GM23338 (cell line): ENCODE measurements at regions not wholly inside any gene's neighbourhood (a gene's known extent, or its start where the extent isn't known, plus 50 kb on each side); places are given as distances from the start of the nearest gene placed in this dataset.

Source experiments
- ATAC-seq: fragments of 200-7000 bp; cut with Tn5 transposase; 3 replicates; pipeline ENCODE4 v1.9.1; 2020
- DNase-seq: peaks from one replicate; pipeline ENCODE4 v3.0.0-alpha.2; 2015; ENCODE audit warnings: low spot score
- H2AFZ ChIP-seq: fragments of 200-600 bp; sonication (generic); 2 replicates; pipeline ENCODE4 v1.8.0; 2016; ENCODE audit warnings: antibody characterized with exemption, mild to moderate bottlenecking, moderate library complexity
- H3F3A ChIP-seq: fragments of 200-600 bp; sonication (generic); replicated peaks from 2 replicates; pipeline ENCODE4 v1.8.0; 2017; ENCODE audit warnings: antibody characterized with exemption, mixed run types, low read depth
- H3K27ac ChIP-seq: fragments of 200-600 bp; sonication (generic); 2 replicates; pipeline ENCODE4 v1.6.1; 2016; ENCODE audit warnings: low read depth
- H3K27me3 ChIP-seq: fragments of 200-600 bp; sonication (generic); 2 replicates; pipeline ENCODE4 v1.8.0; 2016; ENCODE audit warnings: mild to moderate bottlenecking, mixed run types, moderate library complexity; ENCODE audit not compliant: insufficient read depth
- H3K36me3 ChIP-seq: fragments of 200-600 bp; sonication (generic); 2 replicates; pipeline ENCODE4 v1.8.0; 2016; ENCODE audit warnings: mild to moderate bottlenecking; ENCODE audit not compliant: insufficient read depth
- H3K4me1 ChIP-seq: fragments of 200-600 bp; sonication (generic); 2 replicates; pipeline ENCODE4 v1.8.0; 2016; ENCODE audit warnings: mild to moderate bottlenecking, moderate library complexity; ENCODE audit not compliant: insufficient read depth
- H3K4me2 ChIP-seq: fragments of 200-600 bp; sonication (generic); 2 replicates; pipeline ENCODE4 v1.7.1; 2017; ENCODE audit warnings: mixed run types
- H3K4me3 ChIP-seq: fragments of 200-600 bp; sonication (generic); 2 replicates; pipeline ENCODE4 v1.6.1; 2016; ENCODE audit warnings: mixed run types
- H3K79me2 ChIP-seq: fragments of 200-600 bp; sonication (generic); replicated peaks from 2 replicates; pipeline ENCODE4 v1.8.0; 2017; ENCODE audit warnings: mild to moderate bottlenecking; ENCODE audit not compliant: insufficient read depth
- H3K9me2 ChIP-seq: fragments of 200-600 bp; sonication (generic); 2 replicates; pipeline ENCODE4 v1.8.0; 2017; ENCODE audit not compliant: insufficient read depth
- H4K20me1 ChIP-seq: fragments of 200-600 bp; sonication (generic); replicated peaks from 2 replicates; pipeline ENCODE4 v1.8.0; 2017; ENCODE audit warnings: mild to moderate bottlenecking; ENCODE audit not compliant: insufficient read depth
- H3K27ac Mint-ChIP-seq: 2 replicates; pipeline ENCODE4 v1.8.0; 2020; ENCODE audit warnings: inconsistent platforms, mild to moderate bottlenecking, moderate library complexity, mixed read lengths
- H3K27me3 Mint-ChIP-seq: 3 replicates; pipeline ENCODE4 v1.8.0; 2022; ENCODE audit warnings: low read depth, mild to moderate bottlenecking, moderate library complexity, mixed read lengths, inconsistent platforms; ENCODE audit not compliant: insufficient read depth, poor library complexity
- H3K36me3 Mint-ChIP-seq: 3 replicates; pipeline ENCODE4 v1.8.0; 2021; ENCODE audit warnings: low read depth, mild to moderate bottlenecking, inconsistent platforms, moderate library complexity, mixed read lengths
- H3K4me1 Mint-ChIP-seq: 3 replicates; pipeline ENCODE4 v1.8.0; 2020; ENCODE audit warnings: mild to moderate bottlenecking, inconsistent platforms, mixed read lengths
- H3K4me3 Mint-ChIP-seq: 3 replicates; pipeline ENCODE4 v1.8.0; 2021; ENCODE audit warnings: moderate library complexity, mild to moderate bottlenecking, inconsistent platforms, mixed read lengths
- H3K9me3 Mint-ChIP-seq: 3 replicates; pipeline ENCODE4 v1.8.0; 2020; ENCODE audit warnings: moderate library complexity, mild to moderate bottlenecking, inconsistent platforms, mixed read lengths
- EZH2 ChIP-seq: fragments of 200-600 bp; sonication (generic); IDR thresholded peaks from one replicate; pipeline ENCODE4 v1.8.0; 2017; ENCODE audit warnings: antibody characterized with exemption, mild to moderate bottlenecking, low read depth; ENCODE audit not compliant: unreplicated experiment
- EZH2phosphoT487 ChIP-seq: fragments of 200-600 bp; sonication (generic); IDR thresholded peaks from one replicate; pipeline ENCODE4 v1.8.1; 2018; ENCODE audit warnings: antibody characterized with exemption; ENCODE audit not compliant: unreplicated experiment
- NANOG ChIP-seq: IDR thresholded peaks from 2 replicates; pipeline ENCODE4 v1.6.1; 2016; ENCODE audit warnings: antibody characterized with exemption, borderline replicate concordance
- POLR2AphosphoS5 ChIP-seq: IDR thresholded peaks from 2 replicates; pipeline ENCODE4 v1.6.1; 2016; ENCODE audit warnings: antibody characterized with exemption, low read depth
- STAT1 ChIP-seq: IDR thresholded peaks from one replicate; pipeline ENCODE4 v1.6.1; 2016; ENCODE audit warnings: antibody characterized with exemption; ENCODE audit not compliant: unreplicated experiment
- ZNF114 ChIP-seq: fragments of 250-450 bp; sonication (Bioruptor Pico); IDR thresholded peaks from 2 replicates; pipeline ENCODE4 v1.5.0; 2020; ENCODE audit warnings: mild to moderate bottlenecking, moderate library complexity
- ZNF331 ChIP-seq: fragments of 250-450 bp; sonication (Bioruptor Pico); IDR thresholded peaks from 2 replicates; pipeline ENCODE4 v1.5.0; 2020; ENCODE audit warnings: low read depth, mild to moderate bottlenecking, moderate library complexity
- TF ChIP-seq, protein P1 (sequence below): IDR thresholded peaks from 2 replicates; pipeline ENCODE4 v1.6.1; 2016; ENCODE audit warnings: antibody characterized with exemption
- TF ChIP-seq, protein P2 (sequence below), 2 experiments: fragments of 200-600 bp in 1 of 2; sonication (generic) in 1 of 2; conservative IDR thresholded peaks; 2 replicates each; pipeline versions ENCODE4 v1.5.1 to v1.6.1; 2016 to 2017; ENCODE audit warnings: antibody characterized with exemption in 2 of 2, low read depth in 2 of 2, mild to moderate bottlenecking in 2 of 2, moderate library complexity in 1 of 2
- TF ChIP-seq, protein P3 (sequence below): fragments of 250-450 bp; sonication (Bioruptor Pico); IDR thresholded peaks from 2 replicates; pipeline ENCODE4 v1.5.0; 2020; ENCODE audit warnings: mild to moderate bottlenecking, moderate library complexity
- TF ChIP-seq, protein P4 (sequence below): IDR thresholded peaks from one replicate; pipeline ENCODE4 v1.6.1; 2018; ENCODE audit warnings: antibody characterized with exemption; ENCODE audit not compliant: unreplicated experiment

DNA sequence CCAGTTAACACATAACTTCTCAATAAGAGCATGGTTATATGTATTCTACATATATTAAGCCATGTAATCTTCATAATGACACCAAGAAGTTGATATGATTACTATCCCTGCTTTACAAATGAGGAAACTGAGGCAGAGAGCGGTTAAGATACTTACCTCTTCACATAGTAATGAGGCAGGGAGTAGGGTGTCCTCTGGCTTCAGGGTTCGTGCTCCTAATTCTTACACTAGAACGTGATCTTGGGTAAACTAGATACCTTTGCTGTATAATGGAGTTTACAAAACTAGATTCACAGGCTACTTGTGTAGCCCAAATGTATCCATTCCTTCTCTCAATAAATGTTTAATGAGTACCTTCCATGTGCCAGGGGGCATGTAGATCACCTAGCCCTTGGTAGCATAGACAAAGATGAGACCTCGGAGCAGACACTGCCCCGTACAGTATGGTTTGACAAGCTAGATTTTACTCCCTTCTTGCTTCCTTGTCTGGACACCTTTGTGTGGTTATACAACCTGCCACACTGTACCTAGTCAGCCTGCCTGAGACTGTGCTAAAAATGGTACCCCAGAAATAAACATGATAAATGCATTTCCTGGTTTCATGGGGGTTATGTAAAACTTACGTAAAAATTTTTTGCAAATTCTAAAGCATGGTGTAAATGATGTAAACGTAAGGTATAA, 991.8 kb downstream of the VRK1 start:
- H3K27ac ChIP-seq = no peak overlapping the region
- no peaks in the 10 kb centered on the region for H3K79me2 ChIP-seq
- Mint-ChIP-seq H3K27ac (no peak overlapping the region), H3K27me3 (peaks cover 8% of the 10 kb centered on the region), H3K36me3 (no peaks in the 10 kb centered on the region), H3K4me1 (no peaks in the 10 kb centered on the region), H3K9me3 (peaks cover 4% of the 10 kb centered on the region; the same call in 1 of the 3 replicates), H3K4me3 (no peak overlapping the region)
- no peak for DNase-seq
- H4K20me1 ChIP-seq = no peaks in the 10 kb centered on the region
- no peak overlapping the region for H3K4me2 ChIP-seq
- peaks cover 12% of the 10 kb centered on the region; the same call in 1 of the 2 replicates for H3K9me2 ChIP-seq
- ATAC-seq = no peak
- TF ChIP-seq, protein P1, sequence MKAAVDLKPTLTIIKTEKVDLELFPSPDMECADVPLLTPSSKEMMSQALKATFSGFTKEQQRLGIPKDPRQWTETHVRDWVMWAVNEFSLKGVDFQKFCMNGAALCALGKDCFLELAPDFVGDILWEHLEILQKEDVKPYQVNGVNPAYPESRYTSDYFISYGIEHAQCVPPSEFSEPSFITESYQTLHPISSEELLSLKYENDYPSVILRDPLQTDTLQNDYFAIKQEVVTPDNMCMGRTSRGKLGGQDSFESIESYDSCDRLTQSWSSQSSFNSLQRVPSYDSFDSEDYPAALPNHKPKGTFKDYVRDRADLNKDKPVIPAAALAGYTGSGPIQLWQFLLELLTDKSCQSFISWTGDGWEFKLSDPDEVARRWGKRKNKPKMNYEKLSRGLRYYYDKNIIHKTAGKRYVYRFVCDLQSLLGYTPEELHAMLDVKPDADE = no peak
- TF ChIP-seq EZH2 = no peak
- TF ChIP-seq, protein P2, sequence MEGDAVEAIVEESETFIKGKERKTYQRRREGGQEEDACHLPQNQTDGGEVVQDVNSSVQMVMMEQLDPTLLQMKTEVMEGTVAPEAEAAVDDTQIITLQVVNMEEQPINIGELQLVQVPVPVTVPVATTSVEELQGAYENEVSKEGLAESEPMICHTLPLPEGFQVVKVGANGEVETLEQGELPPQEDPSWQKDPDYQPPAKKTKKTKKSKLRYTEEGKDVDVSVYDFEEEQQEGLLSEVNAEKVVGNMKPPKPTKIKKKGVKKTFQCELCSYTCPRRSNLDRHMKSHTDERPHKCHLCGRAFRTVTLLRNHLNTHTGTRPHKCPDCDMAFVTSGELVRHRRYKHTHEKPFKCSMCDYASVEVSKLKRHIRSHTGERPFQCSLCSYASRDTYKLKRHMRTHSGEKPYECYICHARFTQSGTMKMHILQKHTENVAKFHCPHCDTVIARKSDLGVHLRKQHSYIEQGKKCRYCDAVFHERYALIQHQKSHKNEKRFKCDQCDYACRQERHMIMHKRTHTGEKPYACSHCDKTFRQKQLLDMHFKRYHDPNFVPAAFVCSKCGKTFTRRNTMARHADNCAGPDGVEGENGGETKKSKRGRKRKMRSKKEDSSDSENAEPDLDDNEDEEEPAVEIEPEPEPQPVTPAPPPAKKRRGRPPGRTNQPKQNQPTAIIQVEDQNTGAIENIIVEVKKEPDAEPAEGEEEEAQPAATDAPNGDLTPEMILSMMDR (conservative IDR thresholded peaks at IDR 0.05; ENCODE audit: low read depth in 2 of 2) = no peak
- TF ChIP-seq EZH2phosphoT487 = no peak
- TF ChIP-seq, protein P3, sequence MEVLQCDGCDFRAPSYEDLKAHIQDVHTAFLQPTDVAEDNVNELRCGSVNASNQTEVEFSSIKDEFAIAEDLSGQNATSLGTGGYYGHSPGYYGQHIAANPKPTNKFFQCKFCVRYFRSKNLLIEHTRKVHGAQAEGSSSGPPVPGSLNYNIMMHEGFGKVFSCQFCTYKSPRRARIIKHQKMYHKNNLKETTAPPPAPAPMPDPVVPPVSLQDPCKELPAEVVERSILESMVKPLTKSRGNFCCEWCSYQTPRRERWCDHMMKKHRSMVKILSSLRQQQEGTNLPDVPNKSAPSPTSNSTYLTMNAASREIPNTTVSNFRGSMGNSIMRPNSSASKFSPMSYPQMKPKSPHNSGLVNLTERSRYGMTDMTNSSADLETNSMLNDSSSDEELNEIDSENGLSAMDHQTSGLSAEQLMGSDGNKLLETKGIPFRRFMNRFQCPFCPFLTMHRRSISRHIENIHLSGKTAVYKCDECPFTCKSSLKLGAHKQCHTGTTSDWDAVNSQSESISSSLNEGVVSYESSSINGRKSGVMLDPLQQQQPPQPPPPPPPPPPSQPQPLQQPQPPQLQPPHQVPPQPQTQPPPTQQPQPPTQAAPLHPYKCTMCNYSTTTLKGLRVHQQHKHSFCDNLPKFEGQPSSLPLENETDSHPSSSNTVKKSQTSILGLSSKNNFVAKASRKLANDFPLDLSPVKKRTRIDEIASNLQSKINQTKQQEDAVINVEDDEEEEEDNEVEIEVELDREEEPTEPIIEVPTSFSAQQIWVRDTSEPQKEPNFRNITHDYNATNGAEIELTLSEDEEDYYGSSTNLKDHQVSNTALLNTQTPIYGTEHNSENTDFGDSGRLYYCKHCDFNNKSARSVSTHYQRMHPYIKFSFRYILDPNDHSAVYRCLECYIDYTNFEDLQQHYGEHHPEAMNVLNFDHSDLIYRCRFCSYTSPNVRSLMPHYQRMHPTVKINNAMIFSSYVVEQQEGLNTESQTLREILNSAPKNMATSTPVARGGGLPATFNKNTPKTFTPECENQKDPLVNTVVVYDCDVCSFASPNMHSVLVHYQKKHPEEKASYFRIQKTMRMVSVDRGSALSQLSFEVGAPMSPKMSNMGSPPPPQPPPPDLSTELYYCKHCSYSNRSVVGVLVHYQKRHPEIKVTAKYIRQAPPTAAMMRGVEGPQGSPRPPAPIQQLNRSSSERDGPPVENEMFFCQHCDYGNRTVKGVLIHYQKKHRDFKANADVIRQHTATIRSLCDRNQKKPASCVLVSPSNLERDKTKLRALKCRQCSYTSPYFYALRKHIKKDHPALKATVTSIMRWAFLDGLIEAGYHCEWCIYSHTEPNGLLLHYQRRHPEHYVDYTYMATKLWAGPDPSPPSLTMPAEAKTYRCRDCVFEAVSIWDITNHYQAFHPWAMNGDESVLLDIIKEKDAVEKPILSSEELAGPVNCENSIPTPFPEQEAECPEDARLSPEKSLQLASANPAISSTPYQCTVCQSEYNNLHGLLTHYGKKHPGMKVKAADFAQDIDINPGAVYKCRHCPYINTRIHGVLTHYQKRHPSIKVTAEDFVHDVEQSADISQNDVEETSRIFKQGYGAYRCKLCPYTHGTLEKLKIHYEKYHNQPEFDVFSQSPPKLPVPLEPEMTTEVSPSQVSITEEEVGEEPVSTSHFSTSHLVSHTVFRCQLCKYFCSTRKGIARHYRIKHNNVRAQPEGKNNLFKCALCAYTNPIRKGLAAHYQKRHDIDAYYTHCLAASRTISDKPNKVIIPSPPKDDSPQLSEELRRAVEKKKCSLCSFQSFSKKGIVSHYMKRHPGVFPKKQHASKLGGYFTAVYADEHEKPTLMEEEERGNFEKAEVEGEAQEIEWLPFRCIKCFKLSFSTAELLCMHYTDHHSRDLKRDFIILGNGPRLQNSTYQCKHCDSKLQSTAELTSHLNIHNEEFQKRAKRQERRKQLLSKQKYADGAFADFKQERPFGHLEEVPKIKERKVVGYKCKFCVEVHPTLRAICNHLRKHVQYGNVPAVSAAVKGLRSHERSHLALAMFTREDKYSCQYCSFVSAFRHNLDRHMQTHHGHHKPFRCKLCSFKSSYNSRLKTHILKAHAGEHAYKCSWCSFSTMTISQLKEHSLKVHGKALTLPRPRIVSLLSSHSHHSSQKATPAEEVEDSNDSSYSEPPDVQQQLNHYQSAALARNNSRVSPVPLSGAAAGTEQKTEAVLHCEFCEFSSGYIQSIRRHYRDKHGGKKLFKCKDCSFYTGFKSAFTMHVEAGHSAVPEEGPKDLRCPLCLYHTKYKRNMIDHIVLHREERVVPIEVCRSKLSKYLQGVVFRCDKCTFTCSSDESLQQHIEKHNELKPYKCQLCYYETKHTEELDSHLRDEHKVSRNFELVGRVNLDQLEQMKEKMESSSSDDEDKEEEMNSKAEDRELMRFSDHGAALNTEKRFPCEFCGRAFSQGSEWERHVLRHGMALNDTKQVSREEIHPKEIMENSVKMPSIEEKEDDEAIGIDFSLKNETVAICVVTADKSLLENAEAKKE (CRISPR knock-in tag) = no peak
- TF ChIP-seq ZNF331 (CRISPR knock-in tag) = no peak
- TF ChIP-seq, protein P4, sequence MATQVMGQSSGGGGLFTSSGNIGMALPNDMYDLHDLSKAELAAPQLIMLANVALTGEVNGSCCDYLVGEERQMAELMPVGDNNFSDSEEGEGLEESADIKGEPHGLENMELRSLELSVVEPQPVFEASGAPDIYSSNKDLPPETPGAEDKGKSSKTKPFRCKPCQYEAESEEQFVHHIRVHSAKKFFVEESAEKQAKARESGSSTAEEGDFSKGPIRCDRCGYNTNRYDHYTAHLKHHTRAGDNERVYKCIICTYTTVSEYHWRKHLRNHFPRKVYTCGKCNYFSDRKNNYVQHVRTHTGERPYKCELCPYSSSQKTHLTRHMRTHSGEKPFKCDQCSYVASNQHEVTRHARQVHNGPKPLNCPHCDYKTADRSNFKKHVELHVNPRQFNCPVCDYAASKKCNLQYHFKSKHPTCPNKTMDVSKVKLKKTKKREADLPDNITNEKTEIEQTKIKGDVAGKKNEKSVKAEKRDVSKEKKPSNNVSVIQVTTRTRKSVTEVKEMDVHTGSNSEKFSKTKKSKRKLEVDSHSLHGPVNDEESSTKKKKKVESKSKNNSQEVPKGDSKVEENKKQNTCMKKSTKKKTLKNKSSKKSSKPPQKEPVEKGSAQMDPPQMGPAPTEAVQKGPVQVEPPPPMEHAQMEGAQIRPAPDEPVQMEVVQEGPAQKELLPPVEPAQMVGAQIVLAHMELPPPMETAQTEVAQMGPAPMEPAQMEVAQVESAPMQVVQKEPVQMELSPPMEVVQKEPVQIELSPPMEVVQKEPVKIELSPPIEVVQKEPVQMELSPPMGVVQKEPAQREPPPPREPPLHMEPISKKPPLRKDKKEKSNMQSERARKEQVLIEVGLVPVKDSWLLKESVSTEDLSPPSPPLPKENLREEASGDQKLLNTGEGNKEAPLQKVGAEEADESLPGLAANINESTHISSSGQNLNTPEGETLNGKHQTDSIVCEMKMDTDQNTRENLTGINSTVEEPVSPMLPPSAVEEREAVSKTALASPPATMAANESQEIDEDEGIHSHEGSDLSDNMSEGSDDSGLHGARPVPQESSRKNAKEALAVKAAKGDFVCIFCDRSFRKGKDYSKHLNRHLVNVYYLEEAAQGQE = no peak
- no peak for TF ChIP-seq POLR2AphosphoS5
- TF ChIP-seq NANOG = no peak
- TF ChIP-seq ZNF114 (CRISPR knock-in tag) = no peak
- TF ChIP-seq STAT1 = no peak
- no peaks in the 10 kb centered on the region for H3K27me3 ChIP-seq
- H3K4me1 ChIP-seq = no peaks in the 10 kb centered on the region
- no peak overlapping the region for H3K4me3 ChIP-seq
- no peaks in the 10 kb centered on the region for H3F3A ChIP-seq
- H2AFZ ChIP-seq = 0 out of 2 replicates have a peak overlapping the region, but pooled peaks have one; percentile 6
- H3K36me3 ChIP-seq = no peaks in the 10 kb centered on the region
